ENCODE measurements at regions not wholly inside any gene's neighbourhood (a gene's known extent, or its start where the extent isn't known, plus 50 kb on each side); places are given as distances from the start of the nearest gene placed in this dataset.

DNA sequence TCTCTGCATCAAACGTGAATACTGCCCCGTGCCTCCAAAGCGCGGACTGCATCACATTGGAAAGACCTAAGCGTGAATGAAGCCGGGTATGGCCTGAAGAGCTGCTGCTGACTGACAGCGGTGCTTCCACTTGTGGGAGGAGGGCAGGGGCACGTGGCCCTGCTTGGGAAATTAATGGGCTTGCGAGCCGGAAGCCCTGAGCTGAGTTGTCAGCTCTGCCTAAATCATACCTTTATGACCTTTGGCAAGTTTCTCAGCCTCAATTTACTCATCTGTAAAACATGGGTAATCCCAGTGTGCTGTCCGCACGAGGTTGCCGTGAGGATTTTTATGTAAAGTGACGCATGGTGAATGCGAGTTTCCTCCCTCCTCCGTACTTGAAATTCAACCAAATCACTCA, 67.0 kb upstream of the FOXQ1 start:
- Histone ChIP-seq H3K9ac (ENCODE audit: low read length in 5 of 5) (no peak overlapping the region), H3K27me3 (ENCODE audit: control insufficient read depth in 5 of 5, insufficient read depth in 4 of 5, low read length in 5 of 5) (peaks cover 0 to 3% (median 0%) of the 10 kb centered on the region in 5 donors), H3K9me3 (ENCODE audit: control insufficient read depth in 5 of 5, low read length in 5 of 5) (peaks cover 0 to 2% (median 0%) of the 10 kb centered on the region in 5 donors), H3K4me3 (ENCODE audit: low read depth in 1 of 5, low read length in 5 of 5) (no peak overlapping the region), H3K36me3 (ENCODE audit: control insufficient read depth in 5 of 5, insufficient read depth in 5 of 5, low read length in 5 of 5) (no peaks in the 10 kb centered on the region), H3K4me1 (ENCODE audit: control insufficient read depth in 5 of 5, insufficient read depth in 5 of 5, low read length in 5 of 5) (no peaks in the 10 kb centered on the region), H3K27ac (ENCODE audit: low read depth, low read length) (no peak overlapping the region)

DNA sequence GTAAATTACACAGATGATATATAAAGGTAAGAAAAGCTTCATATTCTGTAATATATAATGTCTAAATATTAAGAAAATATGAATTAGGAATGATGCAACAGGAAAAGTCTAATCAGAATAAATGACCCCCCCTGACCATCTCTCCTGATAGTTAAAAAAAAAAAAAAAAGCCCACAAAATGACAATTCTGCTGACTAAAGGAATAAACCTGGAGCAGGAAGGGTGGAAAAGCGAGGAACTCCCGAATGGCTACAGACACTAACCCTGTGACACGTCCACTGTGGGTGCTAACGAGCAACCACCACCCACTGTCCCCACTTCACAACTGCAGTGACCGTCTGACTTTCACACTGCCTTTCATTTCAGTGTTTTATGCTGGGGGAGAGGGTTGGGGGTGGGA, 67.6 kb upstream of the FOXQ1 start:
- Histone ChIP-seq H3K9ac (ENCODE audit: low read length in 5 of 5) (no peak overlapping the region), H3K36me3 (ENCODE audit: control insufficient read depth in 5 of 5, insufficient read depth in 5 of 5, low read length in 5 of 5) (no peaks in the 10 kb centered on the region), H3K4me3 (ENCODE audit: low read depth in 1 of 5, low read length in 5 of 5) (no peak overlapping the region), H3K4me1 (ENCODE audit: control insufficient read depth in 5 of 5, insufficient read depth in 5 of 5, low read length in 5 of 5) (no peaks in the 10 kb centered on the region), H3K27ac (ENCODE audit: low read depth, low read length) (no peak overlapping the region), H3K9me3 (ENCODE audit: control insufficient read depth in 5 of 5, low read length in 5 of 5) (peaks cover 0 to 2% (median 0%) of the 10 kb centered on the region in 5 donors), H3K27me3 (ENCODE audit: control insufficient read depth in 5 of 5, insufficient read depth in 4 of 5, low read length in 5 of 5) (peaks cover 0 to 3% (median 0%) of the 10 kb centered on the region in 5 donors)

DNA sequence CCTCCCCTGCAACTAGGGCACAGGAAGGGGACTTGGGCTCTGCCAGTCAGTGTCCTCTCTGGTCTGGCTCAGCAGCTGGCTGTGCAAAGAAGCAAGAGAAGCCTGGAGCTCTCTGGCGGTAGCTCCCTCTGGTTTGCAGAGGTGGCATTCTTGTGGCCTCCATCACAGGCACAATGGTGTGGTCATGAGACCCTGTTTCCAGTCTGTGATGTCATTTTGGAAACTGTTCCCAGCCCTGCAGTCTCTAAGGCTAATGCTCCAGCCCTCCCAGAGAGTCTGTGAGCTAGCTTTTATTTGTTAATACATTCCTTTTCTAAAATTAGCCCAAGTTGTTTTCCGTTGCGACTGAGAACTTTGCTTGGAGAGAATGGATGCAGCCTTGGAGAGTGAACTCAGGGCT, 69.5 kb upstream of the FOXQ1 start:
- H3K27me3 ChIP-seq (ENCODE audit: control insufficient read depth in 5 of 5, insufficient read depth in 4 of 5, low read length in 5 of 5): peaks cover 0 to 13% (median 3%) of the 10 kb centered on the region in 5 donors
- H3K36me3 ChIP-seq (ENCODE audit: control insufficient read depth in 5 of 5, insufficient read depth in 5 of 5, low read length in 5 of 5): no peaks in the 10 kb centered on the region
- H3K9me3 ChIP-seq (ENCODE audit: control insufficient read depth in 5 of 5, low read length in 5 of 5): peaks cover 0 to 2% (median 0%) of the 10 kb centered on the region in 5 donors
- H3K9ac ChIP-seq (ENCODE audit: low read length in 5 of 5): no peak overlapping the region
- H3K27ac ChIP-seq (ENCODE audit: low read depth, low read length): no peak overlapping the region
- no peaks in the 10 kb centered on the region for H3K4me1 ChIP-seq (ENCODE audit: control insufficient read depth in 5 of 5, insufficient read depth in 5 of 5, low read length in 5 of 5)
- H3K4me3 ChIP-seq (ENCODE audit: low read depth in 1 of 5, low read length in 5 of 5): no peak overlapping the region

DNA sequence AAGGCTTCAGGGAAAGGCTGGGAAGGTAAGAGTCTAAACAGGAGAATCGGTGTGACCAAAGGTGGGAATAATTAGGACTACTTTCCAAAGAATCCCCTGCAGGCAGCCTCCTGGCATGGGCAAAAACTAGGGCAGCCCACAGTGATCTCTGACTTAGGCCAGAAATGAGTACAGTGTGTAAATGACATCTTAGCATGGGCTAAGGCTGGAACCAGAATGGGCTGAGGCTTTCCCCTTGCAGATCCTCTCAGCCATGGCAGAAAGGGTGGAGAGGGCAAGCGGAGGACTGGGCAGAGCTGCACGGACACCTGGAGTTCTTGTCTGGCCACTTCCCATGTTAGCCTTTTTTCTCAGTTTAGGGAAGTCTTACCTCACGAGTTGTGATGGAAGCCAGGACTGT, 69.9 kb upstream of the FOXQ1 start:
- H3K36me3 ChIP-seq (ENCODE audit: control insufficient read depth in 5 of 5, insufficient read depth in 5 of 5, low read length in 5 of 5): no peaks in the 10 kb centered on the region
- H3K9ac ChIP-seq (ENCODE audit: low read length in 5 of 5): no peak overlapping the region
- peaks cover 0 to 13% (median 3%) of the 10 kb centered on the region in 5 donors for H3K27me3 ChIP-seq (ENCODE audit: control insufficient read depth in 5 of 5, insufficient read depth in 4 of 5, low read length in 5 of 5)
- no peak overlapping the region for H3K27ac ChIP-seq (ENCODE audit: low read depth, low read length)
- no peaks in the 10 kb centered on the region for H3K4me1 ChIP-seq (ENCODE audit: control insufficient read depth in 5 of 5, insufficient read depth in 5 of 5, low read length in 5 of 5)
- H3K4me3 ChIP-seq (ENCODE audit: low read depth in 1 of 5, low read length in 5 of 5): no peak overlapping the region
- peaks cover 0 to 2% (median 0%) of the 10 kb centered on the region in 5 donors for H3K9me3 ChIP-seq (ENCODE audit: control insufficient read depth in 5 of 5, low read length in 5 of 5)

DNA sequence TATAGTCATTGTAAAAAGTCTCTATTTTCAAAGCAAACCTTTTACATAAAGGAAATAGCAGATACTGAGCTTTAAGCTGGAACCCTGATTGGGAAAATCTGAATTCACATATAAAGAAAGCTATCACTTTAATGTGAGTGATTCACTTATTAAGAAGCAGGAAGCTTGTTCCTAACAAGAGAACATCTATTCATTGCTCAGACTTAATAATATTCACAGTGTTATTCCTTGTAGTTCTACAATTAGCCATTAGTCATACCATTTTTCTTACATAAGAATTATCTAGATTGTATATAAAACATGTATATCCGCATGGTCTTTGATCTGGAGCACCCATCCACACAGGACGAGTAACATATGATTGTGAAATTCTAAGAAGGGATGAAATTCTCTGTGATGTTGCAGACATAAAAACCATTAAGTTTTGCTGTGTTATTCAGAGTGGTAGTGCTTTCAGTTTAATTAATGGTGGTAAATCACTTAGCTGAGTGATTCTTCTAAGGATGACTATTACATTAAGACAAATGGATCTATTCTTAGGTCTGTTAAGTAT, 71.1 kb upstream of the FOXQ1 start:
- no peaks in the 10 kb centered on the region for H3K4me1 ChIP-seq (ENCODE audit: control insufficient read depth in 5 of 5, insufficient read depth in 5 of 5, low read length in 5 of 5)

DNA sequence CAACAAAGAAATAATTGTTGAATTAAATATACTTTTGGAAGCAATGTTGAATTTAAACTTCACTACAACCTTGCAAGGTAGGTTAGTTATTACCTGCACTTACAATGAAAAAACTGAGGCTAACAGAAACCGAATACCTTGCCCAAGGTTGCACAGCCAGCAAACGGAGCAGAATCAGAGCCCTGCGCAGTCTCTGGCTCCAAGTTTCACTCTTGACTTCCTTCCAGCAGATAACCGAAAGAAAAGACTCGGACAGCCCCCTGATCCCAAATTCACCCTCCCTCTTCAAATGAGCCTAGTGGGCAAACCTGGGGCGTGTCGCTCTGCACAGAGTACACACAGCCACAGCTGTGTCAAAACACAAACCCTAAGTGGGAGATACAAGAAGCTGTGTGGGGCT, 72.1 kb upstream of the FOXQ1 start:
- no peaks in the 10 kb centered on the region for H3K4me1 ChIP-seq (ENCODE audit: control insufficient read depth in 5 of 5, insufficient read depth in 5 of 5, low read length in 5 of 5)
- peaks cover 0 to 13% (median 3%) of the 10 kb centered on the region in 5 donors for H3K27me3 ChIP-seq (ENCODE audit: control insufficient read depth in 5 of 5, insufficient read depth in 4 of 5, low read length in 5 of 5)
- no peaks in the 10 kb centered on the region for H3K36me3 ChIP-seq (ENCODE audit: control insufficient read depth in 5 of 5, insufficient read depth in 5 of 5, low read length in 5 of 5)
- no peak overlapping the region for H3K4me3 ChIP-seq (ENCODE audit: low read depth in 1 of 5, low read length in 5 of 5)
- no peak overlapping the region for H3K9ac ChIP-seq (ENCODE audit: low read length in 5 of 5)
- H3K9me3 ChIP-seq (ENCODE audit: control insufficient read depth in 5 of 5, low read length in 5 of 5): no peaks in the 10 kb centered on the region
- no peak overlapping the region for H3K27ac ChIP-seq (ENCODE audit: low read depth, low read length)

More for the DNA sequence above, 71.1 kb upstream of the FOXQ1 start:
- Histone ChIP-seq H3K9me3 (ENCODE audit: control insufficient read depth in 5 of 5, low read length in 5 of 5) (no peaks in the 10 kb centered on the region), H3K9ac (ENCODE audit: low read length in 5 of 5) (no peak overlapping the region), H3K4me3 (ENCODE audit: low read depth in 1 of 5, low read length in 5 of 5) (no peak overlapping the region), H3K27ac (ENCODE audit: low read depth, low read length) (no peak overlapping the region), H3K36me3 (ENCODE audit: control insufficient read depth in 5 of 5, insufficient read depth in 5 of 5, low read length in 5 of 5) (no peaks in the 10 kb centered on the region), H3K27me3 (ENCODE audit: control insufficient read depth in 5 of 5, insufficient read depth in 4 of 5, low read length in 5 of 5) (peaks cover 0 to 13% (median 3%) of the 10 kb centered on the region in 5 donors)

DNA sequence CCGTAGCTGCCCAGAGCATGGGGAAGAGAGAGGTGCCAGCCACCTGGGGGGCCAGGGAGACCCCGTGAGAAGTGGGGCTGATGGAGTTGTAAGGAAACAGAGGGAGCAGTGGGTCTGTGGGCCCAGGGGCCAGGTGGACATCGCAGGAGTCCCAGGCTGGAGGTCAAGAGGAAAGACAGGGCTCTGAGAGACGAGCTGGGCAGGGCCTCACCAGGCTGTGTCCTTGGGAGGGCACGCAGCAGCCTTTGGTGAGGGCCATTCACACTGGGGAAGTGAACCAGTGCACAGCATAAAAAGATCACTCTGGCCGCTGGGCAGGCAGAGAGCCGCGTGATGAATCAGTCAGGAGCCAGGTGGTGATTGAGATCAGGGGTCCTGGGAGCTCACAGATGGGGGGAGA, 73.9 kb upstream of the FOXQ1 start:
- Histone ChIP-seq H3K4me3 (ENCODE audit: low read depth in 1 of 5, low read length in 5 of 5) (no peak overlapping the region), H3K4me1 (ENCODE audit: control insufficient read depth in 5 of 5, insufficient read depth in 5 of 5, low read length in 5 of 5) (no peaks in the 10 kb centered on the region), H3K9me3 (ENCODE audit: control insufficient read depth in 5 of 5, low read length in 5 of 5) (no peaks in the 10 kb centered on the region), H3K9ac (ENCODE audit: low read length in 5 of 5) (no peak overlapping the region), H3K36me3 (ENCODE audit: control insufficient read depth in 5 of 5, insufficient read depth in 5 of 5, low read length in 5 of 5) (no peaks in the 10 kb centered on the region), H3K27me3 (ENCODE audit: control insufficient read depth in 5 of 5, insufficient read depth in 4 of 5, low read length in 5 of 5) (peaks cover 0 to 15% (median 3%) of the 10 kb centered on the region in 5 donors), H3K27ac (ENCODE audit: low read depth, low read length) (no peak overlapping the region)

DNA sequence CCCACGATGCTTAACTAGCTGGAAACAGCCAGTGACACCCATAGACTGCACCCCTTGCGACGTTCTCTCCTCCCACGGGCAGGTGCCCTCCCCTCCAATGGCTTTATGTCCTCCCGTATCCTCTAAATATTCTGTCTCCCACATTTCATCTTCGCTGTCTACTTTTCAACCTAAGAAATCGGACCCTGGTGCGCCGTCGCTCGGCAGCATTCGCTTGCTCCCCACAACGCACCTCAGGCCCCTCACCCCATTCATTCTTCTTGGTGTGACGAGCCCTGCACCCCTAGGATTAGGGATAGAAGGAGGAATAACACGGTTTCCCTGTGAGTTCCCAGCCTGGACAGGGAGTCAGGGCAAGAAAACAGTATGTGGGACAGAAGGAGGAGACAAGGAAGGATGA, 74.3 kb upstream of the FOXQ1 start:
- no peaks in the 10 kb centered on the region for H3K4me1 ChIP-seq (ENCODE audit: control insufficient read depth in 5 of 5, insufficient read depth in 5 of 5, low read length in 5 of 5)
- no peak overlapping the region for H3K27ac ChIP-seq (ENCODE audit: low read depth, low read length)
- no peak overlapping the region for H3K9ac ChIP-seq (ENCODE audit: low read length in 5 of 5)
- no peak overlapping the region for H3K4me3 ChIP-seq (ENCODE audit: low read depth in 1 of 5, low read length in 5 of 5)
- no peaks in the 10 kb centered on the region for H3K36me3 ChIP-seq (ENCODE audit: control insufficient read depth in 5 of 5, insufficient read depth in 5 of 5, low read length in 5 of 5)
- H3K27me3 ChIP-seq (ENCODE audit: control insufficient read depth in 5 of 5, insufficient read depth in 4 of 5, low read length in 5 of 5): peaks cover 0 to 14% (median 3%) of the 10 kb centered on the region in 5 donors
- no peaks in the 10 kb centered on the region for H3K9me3 ChIP-seq (ENCODE audit: control insufficient read depth in 5 of 5, low read length in 5 of 5)

DNA sequence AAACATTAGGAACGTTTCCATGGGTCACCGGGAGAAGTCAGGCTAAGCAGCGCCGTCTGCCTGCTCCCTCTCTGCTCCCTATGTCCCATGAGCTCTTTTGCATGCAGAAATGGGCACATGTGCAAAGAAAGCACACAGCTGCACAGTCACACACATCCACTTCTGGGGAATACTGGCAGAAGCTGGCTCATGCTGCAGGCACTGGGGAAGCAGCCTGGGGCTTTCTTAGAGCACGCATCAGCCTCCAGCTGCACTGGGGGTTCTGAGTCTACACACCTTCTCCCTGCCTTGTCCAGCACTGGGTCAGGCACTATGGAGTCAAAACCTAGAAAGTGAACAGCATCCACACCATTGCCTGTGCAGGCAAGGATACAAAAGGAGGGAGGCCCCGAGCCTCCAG, 76.1 kb upstream of the FOXQ1 start:
- Histone ChIP-seq H3K4me3 (ENCODE audit: low read depth in 1 of 5, low read length in 5 of 5) (no peak overlapping the region), H3K9me3 (ENCODE audit: control insufficient read depth in 5 of 5, low read length in 5 of 5) (no peaks in the 10 kb centered on the region), H3K27ac (ENCODE audit: low read depth, low read length) (no peak overlapping the region), H3K9ac (ENCODE audit: low read length in 5 of 5) (no peak overlapping the region), H3K27me3 (ENCODE audit: control insufficient read depth in 5 of 5, insufficient read depth in 4 of 5, low read length in 5 of 5) (peaks cover 0 to 16% (median 7%) of the 10 kb centered on the region in 5 donors), H3K4me1 (ENCODE audit: control insufficient read depth in 5 of 5, insufficient read depth in 5 of 5, low read length in 5 of 5) (no peaks in the 10 kb centered on the region), H3K36me3 (ENCODE audit: control insufficient read depth in 5 of 5, insufficient read depth in 5 of 5, low read length in 5 of 5) (no peaks in the 10 kb centered on the region)

DNA sequence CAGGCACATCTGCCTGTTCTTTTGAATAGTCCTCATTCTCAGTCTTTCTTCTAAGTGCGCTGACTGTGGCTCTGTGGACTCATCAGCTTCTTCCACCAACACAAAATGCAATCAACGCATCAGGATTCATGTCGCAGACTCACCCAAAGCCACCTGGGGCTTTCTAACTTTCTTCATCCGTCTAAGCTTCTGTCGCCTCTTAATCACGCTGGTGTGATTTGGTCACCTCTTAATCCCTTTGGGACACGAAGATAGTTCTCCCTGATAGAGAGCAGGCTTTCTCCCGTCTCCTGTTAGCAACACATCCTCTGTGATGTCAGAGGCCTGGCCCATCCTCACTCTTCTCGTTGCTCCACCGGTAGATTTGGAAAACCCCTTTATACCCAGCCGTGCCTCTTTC, 78.0 kb upstream of the FOXQ1 start:
- no peak overlapping the region for H3K4me3 ChIP-seq (ENCODE audit: low read depth in 1 of 5, low read length in 5 of 5)
- H3K27ac ChIP-seq (ENCODE audit: low read depth, low read length): no peak overlapping the region
- no peak overlapping the region for H3K9ac ChIP-seq (ENCODE audit: low read length in 5 of 5)
- H3K9me3 ChIP-seq (ENCODE audit: control insufficient read depth in 5 of 5, low read length in 5 of 5): no peaks in the 10 kb centered on the region
- peaks cover 0 to 20% (median 7%) of the 10 kb centered on the region in 5 donors for H3K27me3 ChIP-seq (ENCODE audit: control insufficient read depth in 5 of 5, insufficient read depth in 4 of 5, low read length in 5 of 5)
- H3K36me3 ChIP-seq (ENCODE audit: control insufficient read depth in 5 of 5, insufficient read depth in 5 of 5, low read length in 5 of 5): no peaks in the 10 kb centered on the region
- no peaks in the 10 kb centered on the region for H3K4me1 ChIP-seq (ENCODE audit: control insufficient read depth in 5 of 5, insufficient read depth in 5 of 5, low read length in 5 of 5)
